ENCODE measurements at regions not wholly inside any gene's neighbourhood (a gene's known extent, or its start where the extent isn't known, plus 50 kb on each side); places are given as distances from the start of the nearest gene placed in this dataset.

DNA sequence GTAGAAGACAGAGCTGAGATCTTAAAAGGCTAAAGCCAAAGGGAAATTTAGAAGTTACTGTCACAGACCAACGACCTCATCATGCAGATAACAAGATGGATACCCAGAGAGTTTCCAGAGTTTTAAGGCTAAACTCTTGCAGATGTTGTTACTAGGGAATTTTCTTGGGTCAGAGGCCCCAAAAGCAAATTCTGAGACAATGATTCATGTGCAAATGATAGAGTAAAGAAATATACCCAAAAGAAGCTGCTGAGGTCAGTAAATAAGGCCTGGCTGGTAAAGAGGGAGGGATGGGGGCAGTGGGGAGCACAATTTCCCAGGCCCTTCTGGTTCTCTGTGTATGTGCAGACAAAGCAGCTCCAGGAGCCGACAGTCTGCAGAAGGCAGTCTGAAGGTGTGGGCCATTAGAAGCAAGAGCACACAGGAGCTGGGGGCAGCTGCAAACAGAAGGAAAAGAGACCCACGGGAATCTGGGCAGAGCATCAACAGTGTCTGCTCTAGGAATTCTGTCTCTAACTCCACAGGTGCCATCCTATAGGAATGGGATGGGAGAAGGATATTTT, 330.8 kb downstream of the TBC1D4 start:
- Histone ChIP-seq H4K5ac (ENCODE audit: low read length) (no peak overlapping the region), H3K79me1 (ENCODE audit: low read length) (no peaks in the 10 kb centered on the region), H3K27ac (ENCODE audit: low read depth, low read length) (no peak overlapping the region), H3K79me2 (ENCODE audit: control insufficient read depth, insufficient read depth, low read length) (no peaks in the 10 kb centered on the region), H2BK5ac (ENCODE audit: low read length) (no peak overlapping the region), H2BK15ac (replicated peaks; ENCODE audit: low read depth) (no peak overlapping the region), H3K4me3 (ENCODE audit: low read length) (no peak overlapping the region), H3K9ac (ENCODE audit: low read length) (no peak overlapping the region), H3K18ac (ENCODE audit: low read length) (no peak overlapping the region), H4K8ac (ENCODE audit: low read depth, low read length) (no peak overlapping the region), H2BK120ac (ENCODE audit: low read depth, low read length) (no peak overlapping the region), H3K4me1 (ENCODE audit: control insufficient read depth, low read depth, low read length) (no peaks in the 10 kb centered on the region), H3K23ac (ENCODE audit: low read length) (no peak overlapping the region), H3K56ac (ENCODE audit: low read length) (no peak overlapping the region), H3K27me3 (ENCODE audit: insufficient read depth, low read length, poor library complexity) (no peaks in the 10 kb centered on the region), H3K4ac (ENCODE audit: low read depth, low read length) (no peak overlapping the region), H2AK5ac (ENCODE audit: low read length) (no peak overlapping the region), H3K36me3 (ENCODE audit: control insufficient read depth, insufficient read depth, low read length) (no peaks in the 10 kb centered on the region), H3K4me2 (ENCODE audit: low read length) (no peak overlapping the region)
- no peak for DNase-seq
- no CpG with 5 or more reads among the region's 3 CpGs for WGBS (ENCODE audit: extremely low coverage, insufficient coverage, low lambda C conversion rate)

- Histone ChIP-seq H3K4me1 (ENCODE audit: control insufficient read depth, low read depth, low read length) (no peaks in the 10 kb centered on the region), H2BK120ac (ENCODE audit: low read depth, low read length) (no peak overlapping the region), H3K18ac (ENCODE audit: low read length) (no peak overlapping the region), H3K56ac (ENCODE audit: low read length) (no peak overlapping the region), H3K27me3 (ENCODE audit: insufficient read depth, low read length, poor library complexity) (no peaks in the 10 kb centered on the region), H3K4me2 (ENCODE audit: low read length) (no peak overlapping the region), H3K4me3 (ENCODE audit: low read length) (no peak overlapping the region), H3K4ac (ENCODE audit: low read depth, low read length) (no peak overlapping the region), H2BK5ac (ENCODE audit: low read length) (no peak overlapping the region), H3K9ac (ENCODE audit: low read length) (no peak overlapping the region), H3K79me1 (ENCODE audit: low read length) (no peaks in the 10 kb centered on the region), H4K8ac (ENCODE audit: low read depth, low read length) (no peak overlapping the region), H3K79me2 (ENCODE audit: control insufficient read depth, insufficient read depth, low read length) (no peaks in the 10 kb centered on the region), H4K5ac (ENCODE audit: low read length) (no peak overlapping the region), H3K27ac (ENCODE audit: low read depth, low read length) (no peak overlapping the region), H3K23ac (ENCODE audit: low read length) (no peak overlapping the region), H2BK15ac (replicated peaks; ENCODE audit: low read depth) (no peak overlapping the region), H2AK5ac (ENCODE audit: low read length) (no peak overlapping the region), H3K36me3 (ENCODE audit: control insufficient read depth, insufficient read depth, low read length) (no peaks in the 10 kb centered on the region)
- no peak for DNase-seq
Measured at GRCh38 chr13:75149776-75150175, 332.2 kb downstream of the TBC1D4 start.

DNA sequence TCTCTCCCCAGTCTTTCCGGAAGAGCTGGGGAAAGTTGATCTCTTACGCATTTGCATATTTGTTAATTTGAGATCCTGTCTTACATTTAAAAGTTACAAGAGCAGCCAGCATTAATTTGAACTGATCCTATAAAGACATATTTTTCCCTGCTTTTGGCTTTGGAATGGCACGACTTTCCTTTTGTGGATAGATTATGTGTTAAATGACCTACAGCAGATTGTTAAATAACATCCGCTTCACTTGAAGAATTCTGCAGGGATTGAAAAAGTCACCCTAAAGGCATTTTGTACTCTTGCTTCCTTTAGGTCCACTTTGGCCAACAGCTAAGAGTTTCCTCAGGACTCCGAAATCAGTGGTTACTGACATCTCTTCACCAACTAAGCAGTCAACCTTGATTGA, 334.0 kb downstream of the TBC1D4 start:
- H4K5ac ChIP-seq (ENCODE audit: low read length): no peak overlapping the region
- no peak overlapping the region for H2BK120ac ChIP-seq (ENCODE audit: low read depth, low read length)
- H2AK5ac ChIP-seq (ENCODE audit: low read length): no peak overlapping the region
- H2BK15ac ChIP-seq (replicated peaks; ENCODE audit: low read depth): no peak overlapping the region
- H3K4me2 ChIP-seq (ENCODE audit: low read length): no peak overlapping the region
- no peak overlapping the region for H3K4ac ChIP-seq (ENCODE audit: low read depth, low read length)
- no peak overlapping the region for H2BK5ac ChIP-seq (ENCODE audit: low read length)
- no peak overlapping the region for H3K23ac ChIP-seq (ENCODE audit: low read length)
- WGBS (ENCODE audit: extremely low coverage, insufficient coverage, low lambda C conversion rate): no CpG with 5 or more reads among the region's 5 CpGs
- H3K79me2 ChIP-seq (ENCODE audit: control insufficient read depth, insufficient read depth, low read length): no peaks in the 10 kb centered on the region
- H3K9ac ChIP-seq (ENCODE audit: low read length): no peak overlapping the region
- no peak overlapping the region for H4K8ac ChIP-seq (ENCODE audit: low read depth, low read length)
- no peaks in the 10 kb centered on the region for H3K79me1 ChIP-seq (ENCODE audit: low read length)
- no peaks in the 10 kb centered on the region for H3K4me1 ChIP-seq (ENCODE audit: control insufficient read depth, low read depth, low read length)
- DNase-seq: no peak
- H3K27me3 ChIP-seq (ENCODE audit: insufficient read depth, low read length, poor library complexity): no peaks in the 10 kb centered on the region
- no peak overlapping the region for H3K27ac ChIP-seq (ENCODE audit: low read depth, low read length)
- H3K4me3 ChIP-seq (ENCODE audit: low read length): no peak overlapping the region
- H3K18ac ChIP-seq (ENCODE audit: low read length): no peak overlapping the region
- H3K36me3 ChIP-seq (ENCODE audit: control insufficient read depth, insufficient read depth, low read length): no peaks in the 10 kb centered on the region
- H3K56ac ChIP-seq (ENCODE audit: low read length): no peak overlapping the region

GRCh38 chr13:75146436-75146835, 335.5 kb downstream of the TBC1D4 start:
- H2BK120ac ChIP-seq (ENCODE audit: low read depth, low read length): no peak overlapping the region
- no peaks in the 10 kb centered on the region for H3K27me3 ChIP-seq (ENCODE audit: insufficient read depth, low read length, poor library complexity)
- H4K8ac ChIP-seq (ENCODE audit: low read depth, low read length): no peak overlapping the region
- WGBS (ENCODE audit: extremely low coverage, insufficient coverage, low lambda C conversion rate): no CpG with 5 or more reads among the region's 1 CpG
- no peak overlapping the region for H3K4me2 ChIP-seq (ENCODE audit: low read length)
- no peak overlapping the region for H2BK5ac ChIP-seq (ENCODE audit: low read length)
- no peak overlapping the region for H4K5ac ChIP-seq (ENCODE audit: low read length)
- no peak overlapping the region for H3K4me3 ChIP-seq (ENCODE audit: low read length)
- H3K79me1 ChIP-seq (ENCODE audit: low read length): no peaks in the 10 kb centered on the region
- DNase-seq: no peak
- no peak overlapping the region for H3K4ac ChIP-seq (ENCODE audit: low read depth, low read length)
- H3K23ac ChIP-seq (ENCODE audit: low read length): no peak overlapping the region
- no peaks in the 10 kb centered on the region for H3K4me1 ChIP-seq (ENCODE audit: control insufficient read depth, low read depth, low read length)
- no peak overlapping the region for H3K18ac ChIP-seq (ENCODE audit: low read length)
- no peaks in the 10 kb centered on the region for H3K79me2 ChIP-seq (ENCODE audit: control insufficient read depth, insufficient read depth, low read length)
- H3K36me3 ChIP-seq (ENCODE audit: control insufficient read depth, insufficient read depth, low read length): no peaks in the 10 kb centered on the region
- no peak overlapping the region for H2BK15ac ChIP-seq (replicated peaks; ENCODE audit: low read depth)
- H3K56ac ChIP-seq (ENCODE audit: low read length): no peak overlapping the region
- no peak overlapping the region for H3K27ac ChIP-seq (ENCODE audit: low read depth, low read length)
- H2AK5ac ChIP-seq (ENCODE audit: low read length): no peak overlapping the region
- H3K9ac ChIP-seq (ENCODE audit: low read length): no peak overlapping the region

DNA sequence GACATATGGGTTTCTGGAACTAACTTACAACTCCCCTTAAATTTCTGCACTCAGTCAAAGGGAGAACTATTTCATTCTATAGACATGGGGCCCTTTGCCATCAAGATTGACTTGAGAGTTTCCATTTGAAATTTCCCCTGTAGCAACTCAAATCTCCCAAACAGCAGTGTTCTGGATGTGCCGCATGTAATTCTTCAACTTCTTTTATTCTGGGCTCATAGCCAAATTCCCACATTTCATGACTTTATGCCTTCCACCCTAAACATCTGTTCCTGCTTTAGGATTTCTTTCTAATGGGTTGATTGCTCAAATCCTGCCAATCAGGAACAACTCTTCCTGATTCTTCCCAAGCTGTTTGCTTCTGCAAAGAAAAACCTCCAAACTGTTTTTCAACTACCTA, 336.0 kb downstream of the TBC1D4 start:
- Histone ChIP-seq H3K36me3 (ENCODE audit: control insufficient read depth, insufficient read depth, low read length) (no peaks in the 10 kb centered on the region), H3K4me2 (ENCODE audit: low read length) (no peak overlapping the region), H2AK5ac (ENCODE audit: low read length) (no peak overlapping the region), H2BK15ac (replicated peaks; ENCODE audit: low read depth) (no peak overlapping the region), H3K56ac (ENCODE audit: low read length) (no peak overlapping the region), H2BK5ac (ENCODE audit: low read length) (no peak overlapping the region), H4K8ac (ENCODE audit: low read depth, low read length) (no peak overlapping the region), H3K23ac (ENCODE audit: low read length) (no peak overlapping the region), H3K18ac (ENCODE audit: low read length) (no peak overlapping the region), H3K4ac (ENCODE audit: low read depth, low read length) (no peak overlapping the region), H3K9ac (ENCODE audit: low read length) (no peak overlapping the region), H3K4me3 (ENCODE audit: low read length) (no peak overlapping the region), H4K5ac (ENCODE audit: low read length) (no peak overlapping the region), H3K79me2 (ENCODE audit: control insufficient read depth, insufficient read depth, low read length) (no peaks in the 10 kb centered on the region), H2BK120ac (ENCODE audit: low read depth, low read length) (no peak overlapping the region), H3K4me1 (ENCODE audit: control insufficient read depth, low read depth, low read length) (no peaks in the 10 kb centered on the region), H3K27ac (ENCODE audit: low read depth, low read length) (no peak overlapping the region), H3K27me3 (ENCODE audit: insufficient read depth, low read length, poor library complexity) (no peaks in the 10 kb centered on the region), H3K79me1 (ENCODE audit: low read length) (no peaks in the 10 kb centered on the region)
- DNase-seq: no peak
- WGBS (ENCODE audit: extremely low coverage, insufficient coverage, low lambda C conversion rate): no CpG with 5 or more reads among the region's 1 CpG

GRCh38 chr13:75139291-75139690, 342.7 kb downstream of the TBC1D4 start:
- no peak overlapping the region for H3K4me3 ChIP-seq (ENCODE audit: low read length)
- no peak overlapping the region for H4K5ac ChIP-seq (ENCODE audit: low read length)
- H3K79me2 ChIP-seq (ENCODE audit: control insufficient read depth, insufficient read depth, low read length): no peaks in the 10 kb centered on the region
- H4K8ac ChIP-seq (ENCODE audit: low read depth, low read length): no peak overlapping the region
- H3K23ac ChIP-seq (ENCODE audit: low read length): no peak overlapping the region
- H2BK15ac ChIP-seq (replicated peaks; ENCODE audit: low read depth): no peak overlapping the region
- no peak overlapping the region for H3K4me2 ChIP-seq (ENCODE audit: low read length)
- no peak overlapping the region for H2BK5ac ChIP-seq (ENCODE audit: low read length)
- H3K4ac ChIP-seq (ENCODE audit: low read depth, low read length): no peak overlapping the region
- H3K56ac ChIP-seq (ENCODE audit: low read length): no peak overlapping the region
- H3K27me3 ChIP-seq (ENCODE audit: insufficient read depth, low read length, poor library complexity): no peaks in the 10 kb centered on the region
- no peaks in the 10 kb centered on the region for H3K79me1 ChIP-seq (ENCODE audit: low read length)
- H3K4me1 ChIP-seq (ENCODE audit: control insufficient read depth, low read depth, low read length): no peaks in the 10 kb centered on the region
- no peak overlapping the region for H3K18ac ChIP-seq (ENCODE audit: low read length)
- H3K27ac ChIP-seq (ENCODE audit: low read depth, low read length): no peak overlapping the region
- H3K9ac ChIP-seq (ENCODE audit: low read length): no peak overlapping the region
- no peak overlapping the region for H2AK5ac ChIP-seq (ENCODE audit: low read length)
- H2BK120ac ChIP-seq (ENCODE audit: low read depth, low read length): no peak overlapping the region
- no peaks in the 10 kb centered on the region for H3K36me3 ChIP-seq (ENCODE audit: control insufficient read depth, insufficient read depth, low read length)
- no peak for DNase-seq
